GM18502 (cell line): ENCODE measurements at regions not wholly inside any gene's neighbourhood (a gene's known extent, or its start where the extent isn't known, plus 50 kb on each side); places are given as distances from the start of the nearest gene placed in this dataset.
A peak's percentile ranks its signal among the peaks of the same experiment; 100 is the strongest.

Experiments
- ATAC-seq: cut with Tn5 transposase; IDR thresholded peaks from one replicate; pipeline ENCODE4 v1.9.1; 2021; ENCODE audit warnings: mild to moderate bottlenecking; ENCODE audit not compliant: unreplicated experiment, poor library complexity

DNA sequence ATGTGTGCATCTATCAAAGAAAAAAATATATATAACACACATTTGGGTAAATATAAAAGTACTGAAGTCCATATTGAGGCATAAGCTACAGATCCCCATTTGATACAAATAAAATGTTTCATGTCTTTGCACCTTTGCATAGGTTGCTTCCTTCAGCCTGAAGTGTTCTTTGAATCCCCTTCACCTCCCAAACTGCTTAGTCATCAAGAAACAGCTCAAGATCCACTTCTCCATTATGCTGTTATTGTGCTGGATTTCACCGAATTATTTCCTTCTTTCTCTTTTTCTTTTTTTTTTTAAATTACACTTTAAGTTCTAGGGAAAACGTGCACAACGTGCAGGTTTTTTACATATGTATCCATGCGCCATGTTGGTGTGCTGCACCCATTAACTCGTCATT lies 419.1 kb downstream of the ENC1 start:
- no peak for ATAC-seq

DNA sequence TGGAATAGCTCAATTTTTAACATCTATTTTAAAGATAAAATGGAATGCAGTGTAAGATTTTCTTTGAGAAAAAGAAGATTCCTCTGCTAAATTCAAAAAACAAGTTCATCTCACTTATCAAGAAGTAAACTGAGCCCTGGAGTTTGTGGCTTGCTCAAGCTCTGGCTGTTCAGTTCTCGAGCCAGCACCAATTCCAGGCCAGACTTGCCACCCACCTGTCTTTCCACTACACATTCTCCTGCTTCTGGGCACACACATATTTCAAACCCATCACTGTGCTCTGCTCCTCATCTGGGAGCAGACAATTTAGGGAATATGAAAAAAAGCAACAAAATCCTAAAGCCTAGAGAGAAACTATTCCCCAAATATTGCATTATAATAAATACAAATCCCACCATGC lies 424.5 kb downstream of the ENC1 start:
- ATAC-seq, result no peak

DNA sequence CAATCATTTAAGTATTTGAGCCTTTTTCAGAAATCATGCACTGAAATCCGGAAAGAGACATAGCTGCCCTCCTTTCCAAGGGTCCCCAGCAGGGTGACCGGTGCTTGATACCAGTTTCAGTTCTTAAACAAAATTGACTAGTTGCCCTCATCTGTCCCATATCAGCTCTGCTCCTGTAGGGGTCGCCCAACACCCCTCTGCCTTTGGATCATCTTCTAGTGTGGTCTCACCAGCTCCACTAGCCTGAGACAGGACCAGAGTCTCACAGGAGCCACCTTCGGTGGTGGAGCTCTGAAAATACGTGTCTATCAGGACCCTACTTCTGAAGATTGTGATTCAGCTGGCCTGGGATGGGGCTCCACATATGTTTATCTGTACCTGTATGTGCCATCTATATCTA lies 428.2 kb downstream of the ENC1 start:
- no peak for ATAC-seq

DNA sequence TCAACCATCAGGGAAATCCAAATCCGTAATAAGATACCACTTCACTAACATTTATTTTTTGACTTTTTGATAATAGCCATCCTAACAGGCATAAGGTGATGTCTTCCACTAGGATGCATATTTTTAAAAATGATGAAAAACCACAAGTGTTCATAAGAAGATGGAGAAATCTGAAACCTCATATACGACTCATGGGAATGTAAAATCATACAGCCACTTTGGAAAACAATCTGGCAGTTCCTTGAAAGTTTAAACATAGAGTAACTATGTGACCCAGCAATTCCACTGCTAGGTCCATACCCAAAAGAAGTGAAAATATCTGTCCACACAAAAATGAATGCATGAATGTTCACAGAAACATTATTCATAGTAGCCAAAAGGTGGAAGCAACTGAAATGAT lies 431.0 kb downstream of the ENC1 start:
- ATAC-seq, result no peak

DNA sequence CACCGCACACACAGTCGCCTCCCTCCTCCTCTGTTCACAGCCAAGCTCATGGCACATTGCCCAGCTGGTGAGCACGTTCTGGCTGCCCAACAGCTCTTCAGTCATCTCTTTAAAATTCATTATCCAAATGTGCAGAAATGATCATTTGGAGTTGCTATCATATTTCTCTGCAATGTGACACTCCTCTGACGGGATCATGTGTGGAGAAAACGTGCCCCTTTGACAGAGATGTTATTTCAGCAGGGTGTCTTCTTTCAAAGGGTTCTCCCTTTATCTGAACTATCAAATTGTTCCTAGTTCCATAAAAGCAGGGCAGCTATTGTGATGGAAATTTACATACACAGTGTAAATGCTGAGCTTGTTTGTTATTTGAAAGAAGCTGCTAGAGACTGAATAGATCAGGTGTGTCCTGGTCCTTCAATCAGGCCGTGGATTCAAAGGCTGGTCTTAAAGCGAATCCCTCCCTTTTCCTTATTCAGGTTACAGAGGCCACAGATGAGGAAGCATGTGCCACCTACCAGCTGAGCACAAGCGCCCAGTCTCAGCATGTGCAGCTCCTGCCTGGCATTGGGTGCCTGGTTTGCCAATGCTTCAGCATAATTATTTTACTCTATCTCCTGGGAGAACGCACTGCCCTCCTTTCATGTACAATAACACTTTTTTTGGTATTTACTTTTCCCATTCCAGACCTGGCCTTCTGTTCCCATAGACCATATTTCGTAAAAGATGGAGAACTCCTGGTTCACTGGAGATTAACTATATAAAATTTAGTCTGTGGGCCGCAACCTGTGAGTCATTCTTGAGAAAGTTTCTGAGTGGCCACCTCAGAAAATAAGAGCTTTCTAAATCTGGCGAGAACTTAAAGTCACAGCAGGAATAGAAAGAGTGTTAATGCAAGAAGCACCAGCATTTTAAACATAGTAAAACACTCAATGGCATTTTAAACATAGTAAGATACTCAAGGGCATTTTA lies 433.7 kb downstream of the ENC1 start:
- no peak for ATAC-seq

DNA sequence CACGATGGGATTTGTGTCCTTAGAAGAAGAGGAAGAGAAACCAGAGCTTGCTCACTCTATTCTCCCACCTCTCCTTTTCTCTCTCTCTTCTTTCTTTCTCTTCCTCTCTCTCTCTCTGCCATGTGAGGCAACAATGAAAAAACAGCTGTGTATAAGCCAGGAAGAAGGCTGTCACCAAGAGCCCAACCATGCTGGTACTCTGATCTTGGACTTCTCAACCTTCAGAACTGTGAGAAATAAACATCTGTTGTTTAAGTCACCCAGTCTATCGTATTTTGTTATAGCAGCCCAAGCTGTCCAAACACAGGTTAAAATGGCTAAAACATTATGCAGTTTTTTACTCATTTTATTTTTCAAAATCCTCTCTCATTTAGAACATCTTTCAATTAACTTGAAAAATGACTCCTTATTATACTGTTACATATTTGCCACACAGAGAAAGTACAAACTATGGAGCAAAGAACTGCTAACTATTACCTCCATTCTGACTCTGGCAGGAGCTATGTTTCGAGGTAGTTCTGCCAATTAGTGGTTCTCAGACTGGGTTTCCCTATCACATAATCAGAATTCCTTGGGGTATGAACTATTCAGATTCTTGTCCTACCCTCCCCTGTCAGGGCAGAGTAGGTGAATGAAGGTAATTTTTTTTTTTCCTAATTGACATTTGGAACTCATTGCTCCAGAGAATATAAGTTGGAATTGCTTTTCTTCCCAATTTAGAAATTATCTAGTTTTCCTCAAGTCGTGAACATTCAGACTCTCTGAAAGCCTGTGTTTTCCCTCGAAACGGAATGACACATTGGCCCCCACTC lies 434.6 kb downstream of the ENC1 start:
- no peak for ATAC-seq

DNA sequence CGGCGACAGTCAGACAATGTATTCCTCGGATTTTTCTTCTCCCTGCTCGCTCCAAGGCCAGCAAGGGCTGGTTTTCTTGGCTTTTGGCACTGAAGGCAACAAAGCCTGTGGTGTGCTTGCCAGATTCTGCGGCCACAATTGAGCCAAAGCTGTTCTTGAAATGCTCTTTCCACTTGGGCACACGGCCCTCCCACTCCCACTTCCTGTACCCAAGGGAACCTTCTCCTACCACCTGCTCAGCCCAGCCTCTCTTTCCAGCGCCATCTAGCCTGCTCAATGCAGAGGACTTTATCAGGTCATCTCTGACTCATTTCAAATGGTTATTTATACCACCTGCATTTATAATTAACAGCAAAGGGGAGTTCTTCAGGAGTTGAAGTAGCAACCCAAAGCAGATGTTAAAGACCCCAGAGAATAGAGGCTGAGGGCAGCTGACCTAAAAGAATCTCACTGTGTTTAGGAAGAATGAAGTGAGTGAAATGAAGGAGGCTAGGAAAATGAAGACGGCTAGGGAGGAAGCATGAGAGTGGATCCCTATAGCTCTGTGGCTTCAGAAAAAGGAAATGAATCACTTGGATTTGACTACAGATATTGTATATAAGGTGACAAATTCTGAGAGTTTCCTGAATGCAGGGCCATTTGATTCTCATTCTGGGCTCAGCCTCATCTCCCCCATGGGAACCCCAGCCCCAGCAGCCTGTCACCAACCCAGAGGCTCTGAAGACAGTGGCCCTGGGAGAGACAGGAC lies 439.0 kb downstream of the ENC1 start:
- ATAC-seq, result peak; percentile 70

DNA sequence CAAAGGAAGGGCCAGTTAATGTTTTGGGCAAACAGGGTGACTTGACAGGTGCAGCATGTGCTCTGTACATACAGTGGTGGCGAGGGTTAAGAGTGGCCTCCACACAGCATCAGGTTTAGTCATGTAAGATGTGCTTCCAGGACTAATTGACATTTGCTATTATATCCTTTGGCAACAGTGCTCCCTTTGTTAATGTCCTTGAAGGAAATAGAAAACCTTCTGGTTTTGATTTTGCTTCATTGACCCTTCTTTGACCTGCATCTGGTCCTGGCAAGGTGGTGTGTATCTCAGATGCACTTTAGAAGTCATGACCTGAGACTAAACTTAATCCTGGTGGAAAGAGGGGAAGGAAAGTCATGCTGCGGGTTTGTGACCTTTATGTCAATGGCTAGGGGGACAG lies 440.0 kb downstream of the ENC1 start:
- ATAC-seq, result no peak

DNA sequence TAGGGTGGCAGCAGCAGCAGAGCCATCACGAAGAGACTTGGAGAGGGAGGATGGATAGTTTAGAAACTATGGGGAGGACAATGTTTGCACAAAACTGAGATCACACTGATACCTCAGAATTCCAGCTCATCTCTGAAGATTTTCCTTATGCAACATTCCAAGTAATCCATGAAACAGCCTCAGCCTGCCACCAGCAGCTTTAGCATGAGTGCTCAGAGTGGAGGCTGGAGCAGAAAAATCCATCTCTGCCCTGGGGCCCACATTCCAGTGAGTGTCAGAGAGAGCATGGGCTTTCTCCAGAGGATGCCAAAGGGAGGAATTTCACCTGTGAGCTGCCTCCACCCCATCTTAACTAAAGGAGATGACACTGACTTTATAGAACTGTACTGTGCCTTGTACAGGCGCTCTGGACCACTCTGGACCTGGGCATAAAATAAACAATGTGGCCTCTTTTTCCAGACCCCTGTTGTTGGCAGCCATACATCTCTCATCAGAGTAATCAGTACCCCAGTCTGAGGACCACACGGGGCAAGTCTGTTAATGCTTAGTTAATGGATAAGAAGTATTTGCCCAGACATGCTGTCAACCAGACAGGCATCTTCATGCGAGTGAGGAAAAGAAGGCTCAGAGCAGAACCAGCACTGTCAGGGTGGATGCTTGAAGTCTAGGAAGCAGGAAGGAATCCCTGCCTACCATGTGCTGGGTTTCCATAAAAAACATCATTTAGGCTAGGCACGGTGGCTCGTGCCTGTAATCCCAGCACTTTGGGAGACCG lies 440.9 kb downstream of the ENC1 start:
- no peak for ATAC-seq

DNA sequence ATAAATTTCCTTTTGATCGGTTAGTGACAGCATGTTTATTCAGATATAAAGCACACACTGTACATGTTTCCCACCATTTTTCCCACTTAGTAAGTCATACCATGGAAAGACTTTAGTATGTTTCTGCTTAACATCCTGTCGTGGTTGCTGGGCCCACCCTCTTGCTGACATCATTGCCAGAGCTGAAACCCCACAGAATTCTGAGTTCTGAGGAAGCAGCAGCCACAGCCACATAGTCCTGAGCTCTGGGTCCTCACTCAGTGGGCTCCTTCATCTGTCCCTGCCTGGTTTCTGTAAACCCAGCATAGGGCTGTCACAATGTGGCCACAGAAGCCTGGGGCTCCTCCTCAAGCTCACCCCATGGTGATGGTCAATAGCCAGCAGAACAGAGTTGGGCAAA lies 441.5 kb downstream of the ENC1 start:
- ATAC-seq, result no peak

DNA sequence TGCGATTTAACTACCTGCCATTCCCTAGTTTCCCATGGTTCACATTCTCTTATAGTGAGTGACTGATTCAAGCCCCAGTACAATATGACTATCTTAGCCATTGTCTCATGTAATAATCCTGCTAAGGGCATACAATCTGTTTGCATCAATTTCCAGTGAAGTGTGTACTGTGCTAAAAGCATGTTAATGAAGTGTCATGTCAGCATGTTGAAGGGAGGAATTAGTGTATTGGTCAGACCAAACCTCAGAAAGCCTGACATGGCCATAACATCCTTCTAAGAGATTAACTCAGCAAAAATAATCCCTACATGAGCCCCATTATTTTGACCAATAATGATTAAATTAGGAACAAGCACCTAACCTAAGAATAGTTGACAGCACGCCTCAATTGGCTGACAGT lies 442.4 kb downstream of the ENC1 start:
- ATAC-seq, result no peak

DNA sequence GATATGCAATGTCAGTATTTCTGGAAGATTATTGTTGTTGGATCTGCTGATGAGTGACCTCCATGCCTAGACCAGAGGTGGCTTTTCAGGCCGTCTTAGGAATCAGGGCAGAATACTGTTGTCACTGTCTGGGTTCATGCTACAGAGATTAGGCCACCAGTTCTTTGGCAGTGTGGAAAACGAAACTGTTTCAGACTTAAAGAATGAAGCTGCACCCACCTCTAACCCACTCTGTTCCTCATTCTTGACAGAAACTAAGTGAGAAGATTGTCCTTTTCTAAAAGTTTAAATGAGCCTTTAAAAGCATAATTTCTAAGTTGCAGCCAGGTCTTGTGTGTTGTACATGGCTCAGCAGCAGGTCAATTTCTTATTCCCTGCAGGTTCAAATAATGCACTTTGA lies 444.3 kb downstream of the ENC1 start:
- ATAC-seq, result peak; percentile 88

DNA sequence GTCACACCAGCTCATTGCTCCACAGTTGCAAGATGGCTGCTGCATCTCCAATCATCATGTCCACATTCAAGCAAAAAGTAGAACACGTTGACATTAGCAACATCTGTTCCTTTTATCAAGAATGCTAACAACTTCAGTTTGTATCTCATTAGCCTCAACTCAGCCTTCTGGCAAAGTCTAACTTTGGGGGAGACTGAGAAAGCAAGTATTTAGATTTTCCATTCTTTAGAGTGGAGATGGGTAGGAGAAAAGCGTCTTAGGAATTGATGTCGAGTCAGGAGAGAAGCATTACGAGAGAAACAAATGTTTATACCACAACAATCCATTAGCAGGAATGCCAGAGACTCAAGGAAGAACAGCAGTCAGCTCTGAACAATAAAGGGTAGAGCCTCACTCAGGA lies 446.3 kb downstream of the ENC1 start:
- no peak for ATAC-seq

DNA sequence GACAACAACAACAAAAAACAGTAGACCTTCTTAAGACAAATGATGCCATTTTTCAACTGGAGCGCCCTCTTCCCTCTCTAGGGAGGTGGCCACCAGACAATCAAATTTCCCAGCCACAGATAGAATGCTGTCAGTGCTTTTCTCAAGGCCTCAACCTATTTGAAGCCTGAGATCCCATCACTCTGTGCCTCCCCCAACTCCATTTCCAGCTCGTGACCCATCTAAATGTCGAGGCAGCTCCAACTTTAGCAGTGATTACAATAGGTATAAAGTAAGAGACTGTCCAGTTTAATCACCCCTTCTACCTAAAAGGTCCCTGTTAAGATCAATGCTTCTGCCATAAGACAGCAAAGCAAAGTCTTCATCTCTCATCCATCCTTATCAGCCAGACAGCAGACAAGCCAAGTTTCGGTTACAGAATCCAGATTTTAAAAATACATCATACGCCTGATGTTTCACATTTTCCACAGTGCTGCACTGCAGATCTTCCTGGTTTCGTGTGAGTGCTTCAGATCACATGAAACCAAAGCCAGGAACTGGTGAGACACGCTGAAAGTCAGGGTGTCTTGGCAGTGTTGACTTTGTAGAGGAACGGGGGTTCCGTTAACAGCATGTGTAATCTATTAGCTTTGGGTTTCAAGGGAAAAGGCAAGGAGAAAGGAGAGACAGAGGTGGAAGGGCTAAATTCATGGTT lies 447.8 kb downstream of the ENC1 start:
- no peak for ATAC-seq

DNA sequence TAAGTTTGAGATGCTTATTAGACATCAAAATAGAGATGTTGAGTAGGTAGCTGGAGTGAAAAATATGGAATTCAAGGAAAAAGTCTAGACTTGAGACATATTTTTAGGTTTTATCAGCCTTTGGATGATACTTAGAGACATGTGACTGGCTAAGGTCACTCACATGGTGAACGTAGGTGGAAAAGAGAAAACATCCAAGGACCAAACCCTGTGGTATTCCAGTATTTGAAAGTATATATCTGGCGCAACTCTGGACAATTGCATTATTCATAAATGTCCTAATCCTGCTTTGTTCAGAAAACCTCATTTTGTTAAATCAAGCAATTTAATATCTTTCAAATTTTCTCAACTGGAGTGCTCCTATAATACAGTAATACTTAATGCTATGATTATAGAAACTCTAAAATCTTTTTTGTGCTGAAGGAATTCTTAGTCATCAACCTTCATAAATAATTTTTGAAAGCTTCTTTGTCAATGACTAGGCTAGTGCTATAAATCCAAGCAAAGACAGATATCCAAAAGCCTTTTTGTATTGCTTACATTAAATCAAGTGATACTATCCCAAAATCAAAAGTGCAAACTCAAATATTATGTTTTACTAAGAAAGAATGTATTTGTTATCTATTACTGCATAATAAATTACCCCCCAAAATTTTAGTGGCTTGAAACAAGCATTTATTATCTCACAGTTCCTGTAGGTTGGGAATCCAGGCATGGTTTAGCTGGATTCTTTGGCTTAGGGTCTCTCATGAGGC lies 452.0 kb downstream of the ENC1 start:
- ATAC-seq, result no peak

DNA sequence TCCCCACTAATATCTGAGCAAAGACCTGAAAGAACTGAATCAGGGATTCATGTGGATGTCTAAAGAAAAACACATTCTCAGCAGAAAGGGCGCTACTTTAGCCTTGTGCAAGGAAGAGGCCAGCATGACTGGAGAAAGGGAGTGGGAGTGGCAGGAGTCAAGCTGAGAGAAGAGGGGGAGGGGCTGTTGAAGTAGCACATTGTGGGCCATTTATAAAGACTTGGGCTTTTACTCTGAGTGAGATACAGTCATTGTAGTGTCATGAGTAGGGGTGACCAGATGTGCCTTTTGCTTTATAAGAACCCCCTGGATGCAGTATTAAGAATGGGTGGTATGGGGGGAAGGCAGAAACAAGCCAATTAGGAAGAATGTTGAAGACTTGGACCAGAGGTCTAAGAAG lies 452.8 kb downstream of the ENC1 start:
- no peak for ATAC-seq

DNA sequence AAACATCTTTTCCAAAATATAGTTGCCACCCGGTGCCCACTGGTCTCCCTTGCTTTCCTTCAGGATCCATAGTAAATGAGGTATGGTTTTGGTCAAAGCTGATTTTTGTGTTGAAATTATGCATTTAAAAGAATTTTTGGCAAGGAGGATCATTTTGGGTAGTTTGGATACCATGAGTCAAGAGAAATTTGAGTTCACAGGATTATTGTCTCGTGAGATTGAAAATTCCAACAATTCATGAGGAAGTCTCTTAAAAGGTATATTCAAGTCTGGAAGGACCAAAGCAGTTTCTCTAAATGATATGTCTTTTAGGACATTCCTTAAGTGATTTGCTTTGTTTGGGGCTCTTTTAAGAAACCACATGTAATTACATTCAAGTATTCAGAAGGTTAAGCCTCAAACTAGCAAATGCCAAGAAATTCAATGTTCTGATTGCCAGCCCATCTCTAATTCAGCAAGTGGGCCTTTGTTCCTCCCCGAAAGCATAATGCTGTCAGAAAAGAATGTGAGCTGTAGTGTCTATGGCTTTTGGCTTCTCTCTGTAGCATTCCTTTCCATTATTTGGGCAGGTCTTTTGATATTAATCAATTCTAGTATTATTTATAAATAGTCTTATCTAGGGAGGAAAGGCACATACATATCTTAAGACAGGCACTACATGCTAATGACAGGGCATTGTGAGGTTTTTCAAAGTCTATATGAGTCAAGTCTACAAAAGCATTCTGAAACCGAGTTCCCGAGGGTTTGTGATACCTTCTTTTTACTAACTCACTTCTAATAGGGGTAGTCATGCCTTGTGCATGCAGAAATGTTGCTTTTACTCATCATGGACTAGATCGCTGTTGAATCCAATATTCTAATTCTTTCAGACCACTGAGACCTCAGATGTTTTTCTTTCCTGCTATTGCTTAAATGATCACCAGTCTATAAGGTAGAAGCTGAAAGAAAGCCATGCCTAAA lies 453.9 kb downstream of the ENC1 start:
- ATAC-seq, result no peak

DNA sequence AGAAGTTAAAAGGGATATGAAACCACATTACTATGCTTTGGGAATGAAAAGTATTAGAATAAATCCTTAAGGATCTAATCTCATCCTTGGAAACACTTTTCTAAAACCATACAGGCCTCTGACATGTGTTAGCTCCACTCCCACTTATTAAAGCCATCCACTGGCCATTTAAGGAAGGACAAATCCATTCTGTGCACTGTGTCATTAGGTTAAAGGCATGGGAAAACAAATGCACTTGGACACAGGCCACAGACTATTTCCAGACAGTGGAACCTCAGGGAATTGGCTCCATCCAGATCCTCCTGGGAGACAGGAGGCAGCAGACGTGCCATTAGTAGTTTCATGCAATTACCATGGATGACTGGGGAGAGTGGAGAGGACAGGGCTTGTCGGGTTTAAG lies 454.9 kb downstream of the ENC1 start:
- no peak for ATAC-seq
